SK-N-SH (cell line): ENCODE measurements at regions not wholly inside any gene's neighbourhood (a gene's known extent, or its start where the extent isn't known, plus 50 kb on each side); places are given as distances from the start of the nearest gene placed in this dataset.

Experiments used
- CTCF ChIA-PET: fragments of 300-600, 350-600 bp; formaldehyde crosslinking; extraction: SDS; loops from one replicate; lab custom pipeline; 2021; lab: Yijun Ruan, JAX
- POLR2A ChIA-PET: fragments of 350-600 bp; sonication (Branson Sonifier 250); formaldehyde crosslinking; extraction: SDS; loops from one replicate; lab custom pipeline; 2020; ENCODE audit warnings: antibody characterized with exemption, inconsistent platforms; lab: Yijun Ruan, JAX
- DNase-seq: peaks from one replicate; pipeline ENCODE4 v3.0.0; 2012
- H2AFZ ChIP-seq: fragments of 200-600 bp; sonication (generic); 2 replicates; pipeline ENCODE4 v1.8.1; 2016; ENCODE audit warnings: antibody characterized with exemption, mild to moderate bottlenecking, low read depth
- H3F3A ChIP-seq: fragments of 200-600 bp; sonication (generic); replicated peaks from 2 replicates; pipeline ENCODE3; 2016; ENCODE audit warnings: antibody characterized with exemption, mild to moderate bottlenecking; ENCODE audit not compliant: insufficient read depth
- H3K27ac ChIP-seq, 2 experiments: fragments of 200-500 bp in 1 of 2; fragments of 200-600 bp in 1 of 2; sonication (Bioruptor generic) in 1 of 2; sonication (generic), shearing (Covaris generic) in 1 of 2; 2 replicates each; pipeline versions ENCODE4 v1.5.1 to v1.6.1; 2014 to 2016; ENCODE audit warnings: low read depth in 2 of 2, inconsistent platforms in 1 of 2, low read length in 1 of 2, mild to moderate bottlenecking in 1 of 2, mixed read lengths in 1 of 2
- H3K27me3 ChIP-seq: fragments of 200-600 bp; sonication (generic), shearing (Covaris generic); 2 replicates; pipeline ENCODE4 v1.6.1; 2016; ENCODE audit warnings: mixed run types; ENCODE audit not compliant: insufficient read depth
- H3K36me3 ChIP-seq, 2 experiments: fragments of 200-500 bp in 1 of 2; fragments of 200-600 bp in 1 of 2; sonication (Bioruptor generic) in 1 of 2; sonication (generic) in 1 of 2; replicated peaks in 1 of 2; 2 replicates each; pipeline versions ENCODE3 to v1.5.1; 2014 to 2016; ENCODE audit warnings: low read length in 1 of 2, mild to moderate bottlenecking in 1 of 2; ENCODE audit not compliant: insufficient read depth in 2 of 2, control insufficient read depth in 1 of 2
- H3K4me1 ChIP-seq, 2 experiments: fragments of 200-500 bp in 1 of 2; fragments of 200-600 bp in 1 of 2; sonication (Bioruptor generic) in 1 of 2; sonication (generic), shearing (Covaris generic) in 1 of 2; 2 replicates each; pipeline versions ENCODE4 v1.5.1 to v1.6.1; 2014 to 2016; ENCODE audit warnings: low read depth in 1 of 2, low read length in 1 of 2, mixed run types in 1 of 2; ENCODE audit not compliant: insufficient read depth in 2 of 2, control insufficient read depth in 1 of 2
- H3K4me2 ChIP-seq: fragments of 200-600 bp; sonication (generic), shearing (Covaris generic); 2 replicates; pipeline ENCODE4 v1.6.1; 2017; ENCODE audit warnings: mixed run types
- H3K4me3 ChIP-seq, 2 experiments: fragments of 200-500 bp in 1 of 2; fragments of 200-600 bp in 1 of 2; sonication (Bioruptor generic) in 1 of 2; sonication (generic), shearing (Covaris generic) in 1 of 2; 2 replicates each; pipeline versions ENCODE4 v1.5.1 to v1.8.1; 2014 to 2016; ENCODE audit warnings: low read depth in 2 of 2, inconsistent platforms in 1 of 2, low read length in 1 of 2, mild to moderate bottlenecking in 1 of 2, mixed read lengths in 1 of 2, moderate library complexity in 1 of 2
- H3K79me2 ChIP-seq: fragments of 200-600 bp; sonication (generic); 2 replicates; pipeline ENCODE4 v1.8.1; 2017; ENCODE audit warnings: mild to moderate bottlenecking; ENCODE audit not compliant: insufficient read depth
- H3K9ac ChIP-seq: fragments of 200-600 bp; sonication (generic); 2 replicates; pipeline ENCODE4 v1.6.1; 2017; ENCODE audit warnings: mixed run types
- H3K9me2 ChIP-seq: fragments of 200-600 bp; sonication (generic); 2 replicates; pipeline ENCODE4 v1.6.1; 2017; ENCODE audit warnings: mixed run types
- H3K9me3 ChIP-seq: fragments of 200-600 bp; sonication (generic); 2 replicates; pipeline ENCODE4 v1.6.1; 2017; ENCODE audit warnings: mixed run types, mild to moderate bottlenecking, moderate library complexity
- H4K20me1 ChIP-seq: fragments of 200-600 bp; sonication (generic); 2 replicates; pipeline ENCODE4 v1.6.1; 2017; ENCODE audit warnings: mild to moderate bottlenecking, mixed run types; ENCODE audit not compliant: insufficient read depth
- ELF1 ChIP-seq: IDR thresholded peaks from 2 replicates; pipeline ENCODE4 v1.4.0; 2012
- EP300 ChIP-seq, 2 experiments: IDR thresholded peaks; 2 replicates each; pipeline versions ENCODE4 v1.4.0 to v1.6.1; 2012; ENCODE audit warnings: borderline replicate concordance in 1 of 2, low read depth in 1 of 2, low read length in 1 of 2
- GABPA ChIP-seq: IDR thresholded peaks from 2 replicates; pipeline ENCODE4 v1.4.0; 2012; ENCODE audit warnings: low read depth, mild to moderate bottlenecking
- JUND ChIP-seq: IDR thresholded peaks from 2 replicates; pipeline ENCODE4 v1.4.0; 2012
- MEF2A ChIP-seq: IDR thresholded peaks from 2 replicates; pipeline ENCODE4 v1.4.0; 2012; ENCODE audit warnings: low read depth, borderline replicate concordance
- MXI1 ChIP-seq: IDR thresholded peaks from 2 replicates; pipeline ENCODE4 v1.6.1; 2012; ENCODE audit warnings: mild to moderate bottlenecking, low read depth, low read length, improper control_type of control experiment
- NFIC ChIP-seq: IDR thresholded peaks from 2 replicates; pipeline ENCODE4 v1.4.0; 2012; ENCODE audit warnings: borderline replicate concordance
- PBX3 ChIP-seq: IDR thresholded peaks from 2 replicates; pipeline ENCODE4; 2012
- RXRA ChIP-seq: IDR thresholded peaks from 2 replicates; pipeline ENCODE4 v1.4.0; 2012; ENCODE audit warnings: low read depth, mild to moderate bottlenecking, borderline replicate concordance
- TCF12 ChIP-seq: IDR thresholded peaks from 2 replicates; pipeline ENCODE4 v1.4.0; 2012
- TEAD4 ChIP-seq: IDR thresholded peaks from 2 replicates; pipeline ENCODE4 v1.4.0; 2012; ENCODE audit warnings: mild to moderate bottlenecking, borderline replicate concordance; ENCODE audit not compliant: insufficient read depth
- USF1 ChIP-seq: IDR thresholded peaks from 2 replicates; pipeline ENCODE4 v1.4.0; 2012; ENCODE audit warnings: low read depth, borderline replicate concordance
- WGBS: methylation state at CpG from one replicate; pipeline ENCODE4 v1.1.6; 2017; ENCODE audit warnings: low lambda C conversion rate; 5-methylcytosine and 5-hydroxymethylcytosine counted together
- TF ChIP-seq, protein P1 (sequence below): IDR thresholded peaks from 2 replicates; pipeline ENCODE4 v1.6.1; 2012; ENCODE audit warnings: mild to moderate bottlenecking, low read depth, low read length, moderate library complexity
- TF ChIP-seq, protein P2 (sequence below): IDR thresholded peaks from 2 replicates; pipeline ENCODE4 v1.4.0; 2012; ENCODE audit warnings: low read depth, borderline replicate concordance
- TF ChIP-seq, protein P3 (sequence below): fragments of 150-350 bp; IDR thresholded peaks from 2 replicates; pipeline ENCODE4 v1.6.1; 2016; ENCODE audit warnings: mild to moderate bottlenecking, low read depth, low read length

DNA sequence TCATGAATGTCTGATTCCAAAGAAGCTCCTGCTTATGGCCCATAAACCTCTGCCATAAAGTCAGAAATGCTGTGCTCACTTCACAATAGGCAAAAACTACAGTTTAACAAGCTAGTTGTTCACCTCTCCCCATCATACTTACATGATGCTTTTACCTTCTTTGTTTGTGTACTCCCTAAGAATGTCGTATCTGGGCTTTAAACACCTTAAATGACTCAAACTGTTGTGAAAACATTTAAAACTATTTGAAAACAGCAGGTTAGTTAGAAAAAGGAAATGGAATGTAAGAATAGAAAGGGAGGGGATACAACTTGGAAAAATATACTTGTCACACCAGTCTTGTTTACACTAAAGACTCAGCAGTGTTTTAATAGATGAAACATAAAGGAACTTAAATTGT is 128.2 kb upstream of the AGR3 start:
- WGBS, result 4% methylated on average over 1 of the region's 1 CpG
- no peak for DNase-seq
- ChIA-PET CTCF (interaction anchor here (1.6 kb wide), 1 partner anchor 10 kb away, joined by 5 read pairs; no protein-coding TSS in a partner anchor), POLR2A (no interaction called here)
- Histone ChIP-seq H3K4me2 (no peak overlapping the region), H3K27me3 (peaks cover 8% of the 10 kb centered on the region; the same call in 1 of the 2 replicates), H3K9me2 (no peaks in the 10 kb centered on the region), H3F3A (no peaks in the 10 kb centered on the region), H3K4me3 (no peak overlapping the region), H2AFZ (no peak overlapping the region), H3K4me1 (no peaks in the 10 kb centered on the region), H3K9ac (no peak overlapping the region), H3K9me3 (peaks cover under 1% of the 10 kb centered on the region; the same call in 1 of the 2 replicates), H3K79me2 (no peaks in the 10 kb centered on the region), H3K36me3 (no peaks in the 10 kb centered on the region), H4K20me1 (no peaks in the 10 kb centered on the region), H3K27ac (no peak overlapping the region)
- TF ChIP-seq MEF2A (no peak), GABPA (no peak), USF1 (no peak), TEAD4 (no peak), NFIC (no peak), MXI1 (no peak), PBX3 (no peak), JUND (no peak), ELF1 (no peak), RXRA (no peak), EP300 (IDR thresholded peaks at IDR 0.05; ENCODE audit: borderline replicate concordance in 1 of 2, low read depth in 1 of 2, low read length in 1 of 2) (no peak), TCF12 (no peak)
- TF ChIP-seq, protein P1, sequence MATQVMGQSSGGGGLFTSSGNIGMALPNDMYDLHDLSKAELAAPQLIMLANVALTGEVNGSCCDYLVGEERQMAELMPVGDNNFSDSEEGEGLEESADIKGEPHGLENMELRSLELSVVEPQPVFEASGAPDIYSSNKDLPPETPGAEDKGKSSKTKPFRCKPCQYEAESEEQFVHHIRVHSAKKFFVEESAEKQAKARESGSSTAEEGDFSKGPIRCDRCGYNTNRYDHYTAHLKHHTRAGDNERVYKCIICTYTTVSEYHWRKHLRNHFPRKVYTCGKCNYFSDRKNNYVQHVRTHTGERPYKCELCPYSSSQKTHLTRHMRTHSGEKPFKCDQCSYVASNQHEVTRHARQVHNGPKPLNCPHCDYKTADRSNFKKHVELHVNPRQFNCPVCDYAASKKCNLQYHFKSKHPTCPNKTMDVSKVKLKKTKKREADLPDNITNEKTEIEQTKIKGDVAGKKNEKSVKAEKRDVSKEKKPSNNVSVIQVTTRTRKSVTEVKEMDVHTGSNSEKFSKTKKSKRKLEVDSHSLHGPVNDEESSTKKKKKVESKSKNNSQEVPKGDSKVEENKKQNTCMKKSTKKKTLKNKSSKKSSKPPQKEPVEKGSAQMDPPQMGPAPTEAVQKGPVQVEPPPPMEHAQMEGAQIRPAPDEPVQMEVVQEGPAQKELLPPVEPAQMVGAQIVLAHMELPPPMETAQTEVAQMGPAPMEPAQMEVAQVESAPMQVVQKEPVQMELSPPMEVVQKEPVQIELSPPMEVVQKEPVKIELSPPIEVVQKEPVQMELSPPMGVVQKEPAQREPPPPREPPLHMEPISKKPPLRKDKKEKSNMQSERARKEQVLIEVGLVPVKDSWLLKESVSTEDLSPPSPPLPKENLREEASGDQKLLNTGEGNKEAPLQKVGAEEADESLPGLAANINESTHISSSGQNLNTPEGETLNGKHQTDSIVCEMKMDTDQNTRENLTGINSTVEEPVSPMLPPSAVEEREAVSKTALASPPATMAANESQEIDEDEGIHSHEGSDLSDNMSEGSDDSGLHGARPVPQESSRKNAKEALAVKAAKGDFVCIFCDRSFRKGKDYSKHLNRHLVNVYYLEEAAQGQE, result no peak
- TF ChIP-seq, protein P2, sequence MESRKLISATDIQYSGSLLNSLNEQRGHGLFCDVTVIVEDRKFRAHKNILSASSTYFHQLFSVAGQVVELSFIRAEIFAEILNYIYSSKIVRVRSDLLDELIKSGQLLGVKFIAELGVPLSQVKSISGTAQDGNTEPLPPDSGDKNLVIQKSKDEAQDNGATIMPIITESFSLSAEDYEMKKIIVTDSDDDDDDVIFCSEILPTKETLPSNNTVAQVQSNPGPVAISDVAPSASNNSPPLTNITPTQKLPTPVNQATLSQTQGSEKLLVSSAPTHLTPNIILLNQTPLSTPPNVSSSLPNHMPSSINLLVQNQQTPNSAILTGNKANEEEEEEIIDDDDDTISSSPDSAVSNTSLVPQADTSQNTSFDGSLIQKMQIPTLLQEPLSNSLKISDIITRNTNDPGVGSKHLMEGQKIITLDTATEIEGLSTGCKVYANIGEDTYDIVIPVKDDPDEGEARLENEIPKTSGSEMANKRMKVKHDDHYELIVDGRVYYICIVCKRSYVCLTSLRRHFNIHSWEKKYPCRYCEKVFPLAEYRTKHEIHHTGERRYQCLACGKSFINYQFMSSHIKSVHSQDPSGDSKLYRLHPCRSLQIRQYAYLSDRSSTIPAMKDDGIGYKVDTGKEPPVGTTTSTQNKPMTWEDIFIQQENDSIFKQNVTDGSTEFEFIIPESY, result no peak
- TF ChIP-seq, protein P3, sequence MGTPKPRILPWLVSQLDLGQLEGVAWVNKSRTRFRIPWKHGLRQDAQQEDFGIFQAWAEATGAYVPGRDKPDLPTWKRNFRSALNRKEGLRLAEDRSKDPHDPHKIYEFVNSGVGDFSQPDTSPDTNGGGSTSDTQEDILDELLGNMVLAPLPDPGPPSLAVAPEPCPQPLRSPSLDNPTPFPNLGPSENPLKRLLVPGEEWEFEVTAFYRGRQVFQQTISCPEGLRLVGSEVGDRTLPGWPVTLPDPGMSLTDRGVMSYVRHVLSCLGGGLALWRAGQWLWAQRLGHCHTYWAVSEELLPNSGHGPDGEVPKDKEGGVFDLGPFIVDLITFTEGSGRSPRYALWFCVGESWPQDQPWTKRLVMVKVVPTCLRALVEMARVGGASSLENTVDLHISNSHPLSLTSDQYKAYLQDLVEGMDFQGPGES, result no peak
